Upper lobe of left lung (tissue), 4 donors: ENCODE measurements at regions not wholly inside any gene's neighbourhood (a gene's known extent, or its start where the extent isn't known, plus 50 kb on each side); places are given as distances from the start of the nearest gene placed in this dataset.

Experiments
- EP300 ChIP-seq, 4 donors: sonication (generic); formaldehyde crosslinking; IDR thresholded peaks; one replicate each; pipeline ENCODE4 v1.5.1; 2017; ENCODE audit warnings: antibody characterized with exemption in 4 of 4, control low read depth in 2 of 4
- POLR2A ChIP-seq, 4 donors: fragments of 450-650 bp; IDR thresholded peaks; one replicate each; pipeline ENCODE4 v1.5.1; 2016 to 2017; ENCODE audit warnings: antibody characterized with exemption in 4 of 4, mild to moderate bottlenecking in 2 of 4

DNA sequence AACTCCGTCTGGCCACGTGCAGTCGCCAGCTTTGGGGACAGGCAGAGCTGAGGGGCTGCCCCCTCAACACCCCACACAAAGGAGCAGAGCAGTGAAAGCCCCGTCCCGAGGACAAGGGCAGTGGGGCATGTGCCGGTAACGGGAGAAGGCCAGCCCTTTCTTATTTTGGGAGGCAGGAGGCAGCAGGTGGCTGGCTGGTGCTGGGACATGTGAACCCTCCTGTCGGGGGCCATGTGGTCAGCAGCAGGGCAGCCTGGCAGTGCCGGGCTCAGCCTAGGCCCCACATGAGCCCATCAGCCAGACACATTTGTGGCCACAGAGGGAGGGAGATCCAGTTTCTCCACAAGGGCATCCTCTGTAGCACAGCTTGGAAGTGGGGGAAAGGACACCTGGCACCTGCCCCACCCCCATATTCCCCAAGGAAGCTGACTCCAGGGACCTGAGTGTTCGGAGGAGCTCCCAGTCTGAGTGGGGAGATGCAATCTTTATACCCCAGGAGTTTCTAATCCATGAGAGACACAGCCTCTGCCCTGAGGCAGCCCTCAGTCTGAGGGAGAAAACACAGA lies 137.6 kb downstream of the MRPL14 start:
- TF ChIP-seq POLR2A (IDR thresholded peaks at IDR 0.05) (no peak), EP300 (IDR thresholded peaks at IDR 0.05) (no peak)
